ENCODE measurements at regions not wholly inside any gene's neighbourhood (a gene's known extent, or its start where the extent isn't known, plus 50 kb on each side); places are given as distances from the start of the nearest gene placed in this dataset.

GRCh38 chr1:232484856-232485255 lies 145.1 kb downstream of the SIPA1L2 start:
- Histone ChIP-seq H3K4me3 (no peak overlapping the region), H3K27ac (no peak overlapping the region)
- TF ChIP-seq, protein P1, sequence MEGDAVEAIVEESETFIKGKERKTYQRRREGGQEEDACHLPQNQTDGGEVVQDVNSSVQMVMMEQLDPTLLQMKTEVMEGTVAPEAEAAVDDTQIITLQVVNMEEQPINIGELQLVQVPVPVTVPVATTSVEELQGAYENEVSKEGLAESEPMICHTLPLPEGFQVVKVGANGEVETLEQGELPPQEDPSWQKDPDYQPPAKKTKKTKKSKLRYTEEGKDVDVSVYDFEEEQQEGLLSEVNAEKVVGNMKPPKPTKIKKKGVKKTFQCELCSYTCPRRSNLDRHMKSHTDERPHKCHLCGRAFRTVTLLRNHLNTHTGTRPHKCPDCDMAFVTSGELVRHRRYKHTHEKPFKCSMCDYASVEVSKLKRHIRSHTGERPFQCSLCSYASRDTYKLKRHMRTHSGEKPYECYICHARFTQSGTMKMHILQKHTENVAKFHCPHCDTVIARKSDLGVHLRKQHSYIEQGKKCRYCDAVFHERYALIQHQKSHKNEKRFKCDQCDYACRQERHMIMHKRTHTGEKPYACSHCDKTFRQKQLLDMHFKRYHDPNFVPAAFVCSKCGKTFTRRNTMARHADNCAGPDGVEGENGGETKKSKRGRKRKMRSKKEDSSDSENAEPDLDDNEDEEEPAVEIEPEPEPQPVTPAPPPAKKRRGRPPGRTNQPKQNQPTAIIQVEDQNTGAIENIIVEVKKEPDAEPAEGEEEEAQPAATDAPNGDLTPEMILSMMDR (IDR thresholded peaks at IDR 0.05) = no peak
- no peak for DNase-seq (ENCODE audit: low spot score)

DNA sequence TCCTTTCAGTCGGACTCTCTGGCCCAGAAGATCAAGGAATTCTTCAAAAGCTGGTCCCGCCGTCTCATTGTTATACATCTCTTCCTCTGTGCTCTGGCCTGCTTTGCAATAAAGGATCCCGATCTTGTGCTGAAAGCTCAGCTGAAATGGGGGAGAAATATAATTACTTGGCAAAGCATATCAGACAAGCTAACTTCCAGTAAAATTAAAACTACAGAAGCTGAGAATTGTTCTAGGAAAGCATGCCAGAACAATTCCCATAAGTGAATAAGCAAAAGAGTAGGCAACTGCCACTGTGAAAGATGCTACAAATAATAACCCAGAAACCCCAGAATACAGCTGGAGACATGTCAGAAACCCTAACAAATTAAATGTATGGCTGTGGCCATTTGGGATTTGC lies 146.1 kb downstream of the SIPA1L2 start:
- H3K27ac ChIP-seq = no peak overlapping the region
- DNase-seq (ENCODE audit: low spot score) = no peak
- TF ChIP-seq, protein P1 (IDR thresholded peaks at IDR 0.05) = no peak
- no peak overlapping the region for H3K4me3 ChIP-seq

GRCh38 chr1:232481091-232481490 lies 148.8 kb downstream of the SIPA1L2 start:
- H3K4me3 ChIP-seq = no peak overlapping the region
- DNase-seq (ENCODE audit: low spot score) = no peak
- H3K27ac ChIP-seq = no peak overlapping the region
- TF ChIP-seq, protein P1 (IDR thresholded peaks at IDR 0.05) = no peak

DNA sequence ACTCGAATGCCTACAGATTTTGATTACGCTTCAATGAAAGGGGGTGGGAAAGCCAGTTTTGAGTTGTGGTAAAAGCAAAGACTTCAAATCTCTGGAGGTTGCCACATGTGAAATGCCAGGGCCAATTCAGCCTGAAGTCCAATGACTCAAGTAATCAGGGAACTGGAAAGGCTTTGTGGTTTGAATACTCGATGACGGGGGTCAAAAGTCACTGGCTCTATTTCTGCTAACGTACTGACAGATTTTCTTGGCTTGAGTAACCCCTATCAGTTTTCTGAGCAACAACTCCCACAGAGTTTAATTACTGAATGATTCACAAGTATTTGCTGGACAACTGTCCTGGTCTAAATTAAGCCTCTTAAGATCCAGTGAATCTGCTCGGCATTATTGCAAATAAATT lies 152.2 kb downstream of the SIPA1L2 start:
- TF ChIP-seq, protein P1 (IDR thresholded peaks at IDR 0.05) = no peak
- no peak for DNase-seq (ENCODE audit: low spot score)
- H3K4me3 ChIP-seq = no peak overlapping the region
- peak overlapping the region; percentile 8 to 13 for H3K27ac ChIP-seq

- Histone ChIP-seq H3K27ac (no peak overlapping the region), H3K4me3 (no peak overlapping the region)
- DNase-seq (ENCODE audit: low spot score) = no peak
- TF ChIP-seq, protein P1 (IDR thresholded peaks at IDR 0.05) = no peak
These were observed 153.4 kb downstream of the SIPA1L2 start for GRCh38 chr1:232476538-232476950.

- Histone ChIP-seq H3K4me3 (no peak overlapping the region), H3K27ac (no peak overlapping the region)
- TF ChIP-seq, protein P1 (IDR thresholded peaks at IDR 0.05) = no peak
- no peak for DNase-seq (ENCODE audit: low spot score)
These were observed 155.1 kb downstream of the SIPA1L2 start for GRCh38 chr1:232474826-232475225.

- Histone ChIP-seq H3K4me3 (no peak overlapping the region), H3K27ac (no peak overlapping the region)
- TF ChIP-seq, protein P1 (IDR thresholded peaks at IDR 0.05) = no peak
- no peak for DNase-seq (ENCODE audit: low spot score)
These were observed 156.0 kb downstream of the SIPA1L2 start for GRCh38 chr1:232473900-232474299.
